GM21529 (cell line): ENCODE measurements at regions not wholly inside any gene's neighbourhood (a gene's known extent, or its start where the extent isn't known, plus 50 kb on each side); places are given as distances from the start of the nearest gene placed in this dataset.
"Not testable (repeated sequence)": the region's sequence is repeated elsewhere in the genome, so short reads cannot be mapped to it uniquely, and the experiment has no call there.

Experiments
- ATAC-seq: cut with Tn5 transposase; IDR thresholded peaks from one replicate; pipeline ENCODE4 v1.9.1; 2021; ENCODE audit not compliant: unreplicated experiment

DNA sequence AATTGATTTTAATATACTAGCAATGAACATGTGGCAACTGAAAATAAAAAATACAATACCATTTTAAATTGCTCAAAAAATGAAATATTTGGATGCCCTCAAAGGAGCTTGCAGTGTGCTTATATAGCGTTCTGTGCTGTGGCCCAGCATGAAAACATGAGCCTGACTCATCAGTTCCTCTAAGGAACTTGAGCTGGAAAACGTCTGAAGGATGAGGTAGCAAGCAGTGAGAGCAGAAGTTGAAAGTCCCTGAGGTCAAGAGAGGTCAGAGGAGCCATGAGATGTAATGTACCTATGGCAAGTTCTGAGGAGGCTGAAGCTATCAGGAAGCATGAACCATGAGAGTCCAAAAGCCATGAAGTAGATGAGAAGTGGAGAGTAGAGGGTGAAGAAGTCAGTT is 59.7 kb downstream of the HMGB3 start:
- ATAC-seq = no peak

DNA sequence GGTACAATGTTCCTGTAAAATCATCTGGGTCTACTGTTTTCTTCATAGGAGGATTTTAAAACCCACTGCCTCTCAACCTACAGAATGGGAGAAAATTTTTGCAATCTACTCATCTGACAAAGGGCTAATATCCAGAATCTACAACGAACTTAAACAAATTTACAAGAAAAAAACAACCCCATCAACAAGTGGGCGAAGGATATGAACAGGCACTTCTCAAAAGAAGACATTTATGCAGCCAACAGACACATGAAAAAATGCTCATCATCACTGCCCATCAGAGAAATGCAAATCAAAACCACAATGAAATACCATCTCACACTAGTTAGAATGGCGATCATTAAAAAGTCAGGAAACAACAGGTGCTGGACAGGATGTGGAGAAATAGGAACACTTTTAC is 83.2 kb downstream of the HMGB3 start:
- not testable (repeated sequence) for ATAC-seq

GRCh38 chrX:151073767-151074166 is 90.6 kb downstream of the HMGB3 start:
- ATAC-seq = no peak

GRCh38 chrX:151081016-151081415 is 95.4 kb upstream of the GPR50 start:
- ATAC-seq = no peak

- ATAC-seq = peak; percentile 92
These were observed 94.1 kb upstream of the GPR50 start for GRCh38 chrX:151082077-151082948.

- ATAC-seq = no peak
These were observed 91.9 kb upstream of the GPR50 start for GRCh38 chrX:151084454-151084853.

GRCh38 chrX:151085207-151085606 is 91.2 kb upstream of the GPR50 start:
- ATAC-seq = no peak

- no peak for ATAC-seq
These were observed 88.2 kb upstream of the GPR50 start for GRCh38 chrX:151088221-151088620.

DNA sequence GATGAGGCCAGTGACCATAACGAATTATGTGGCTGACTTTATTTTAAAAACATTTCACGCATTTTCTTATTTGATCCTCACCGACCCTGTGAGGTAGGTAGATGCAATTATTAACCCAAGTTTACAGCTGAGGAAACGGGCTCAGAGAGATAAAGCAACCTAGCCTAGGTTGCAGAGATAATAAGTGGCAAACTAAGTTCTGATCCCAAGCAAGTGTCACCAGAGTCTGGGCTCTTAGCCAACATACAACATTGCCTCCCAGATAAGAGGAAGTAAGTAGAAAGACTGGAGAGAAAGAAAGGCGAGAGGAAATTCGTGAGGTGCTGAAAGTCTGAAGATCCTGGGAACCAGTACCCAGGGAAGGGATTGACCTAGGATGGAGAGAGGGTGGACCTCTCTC is 77.4 kb upstream of the GPR50 start:
- no peak for ATAC-seq

DNA sequence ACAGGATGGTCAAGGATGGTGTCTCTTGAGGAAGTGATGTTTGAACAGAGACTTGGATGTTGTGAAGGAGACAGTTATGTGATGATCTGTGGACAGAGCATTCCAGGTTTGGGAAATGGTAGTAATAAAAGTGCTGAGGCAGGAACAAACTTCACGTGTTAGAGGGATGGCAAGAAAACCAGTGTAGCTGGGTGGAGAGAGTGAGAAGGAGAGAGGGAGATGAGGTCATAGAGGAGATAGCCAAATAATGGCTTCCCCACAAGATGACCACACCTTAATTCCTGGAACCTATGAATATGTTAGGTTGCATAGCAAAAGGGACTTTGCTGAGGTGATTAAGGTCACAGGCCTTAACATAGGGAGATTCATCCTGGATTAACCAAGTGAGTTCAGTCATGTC is 75.6 kb upstream of the GPR50 start:
- ATAC-seq = no peak

GRCh38 chrX:151113200-151113599 is 63.2 kb upstream of the GPR50 start:
- ATAC-seq = not testable (repeated sequence)
